AG08396 (cell line): ENCODE measurements at regions not wholly inside any gene's neighbourhood (a gene's known extent, or its start where the extent isn't known, plus 50 kb on each side); places are given as distances from the start of the nearest gene placed in this dataset.
"Not testable (repeated sequence)": the region's sequence is repeated elsewhere in the genome, so short reads cannot be mapped to it uniquely, and the experiment has no call there.

Source experiments
- DNase-seq: peaks from one replicate; pipeline ENCODE4 v3.0.0; 2012; ENCODE audit warnings: low spot score, mixed read lengths

- DNase-seq = no peak
These were observed 408.8 kb upstream of the ACTBL2 start for GRCh38 chr5:57891443-57891842.

DNA sequence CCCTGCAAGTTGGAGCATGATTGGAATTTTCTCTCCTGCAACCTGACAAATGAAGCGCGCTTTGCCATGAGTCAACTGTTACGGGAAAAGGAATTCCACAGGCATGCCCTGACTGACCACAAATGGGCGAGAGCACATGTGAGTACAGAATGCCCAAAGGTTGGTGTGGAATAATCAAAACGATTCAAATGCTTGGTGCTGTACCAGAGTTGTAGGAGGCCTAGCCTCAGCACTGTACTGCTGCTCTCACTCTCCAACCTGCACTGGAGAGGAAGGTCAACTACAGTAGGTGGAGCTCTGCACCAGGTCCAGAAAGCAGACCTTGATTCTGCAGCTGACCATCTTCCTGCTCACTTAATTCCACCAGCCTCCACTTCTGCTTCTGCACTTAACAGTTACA lies 406.9 kb upstream of the ACTBL2 start:
- DNase-seq = peak; percentile 43

GRCh38 chr5:57887851-57888621 lies 405.4 kb upstream of the ACTBL2 start:
- peak; percentile 34 for DNase-seq

GRCh38 chr5:57884346-57885102 lies 401.9 kb upstream of the ACTBL2 start:
- no peak for DNase-seq

GRCh38 chr5:57880216-57880615 lies 397.6 kb upstream of the ACTBL2 start:
- no peak for DNase-seq

- DNase-seq = no peak
These were observed 395.7 kb upstream of the ACTBL2 start for GRCh38 chr5:57878301-57878722.

DNA sequence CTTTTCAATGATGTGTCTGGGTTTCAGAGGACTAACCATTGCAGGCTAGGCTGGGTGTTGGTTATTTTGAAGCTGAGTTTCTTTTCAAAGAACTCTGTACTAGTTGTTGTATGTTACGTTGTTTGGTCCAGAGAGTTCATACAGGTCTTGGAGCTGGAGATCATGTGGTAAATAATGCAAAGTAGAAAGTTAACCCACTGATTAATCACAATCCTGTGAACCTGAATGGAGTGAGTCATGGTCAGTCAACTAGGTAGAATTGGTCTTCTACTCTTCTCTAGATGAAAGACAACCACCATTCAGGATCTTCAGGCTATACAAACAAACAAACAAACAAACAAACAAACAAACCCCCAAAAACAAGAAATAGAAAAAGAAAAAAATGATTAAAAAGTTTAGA lies 388.9 kb upstream of the ACTBL2 start:
- no peak for DNase-seq

DNA sequence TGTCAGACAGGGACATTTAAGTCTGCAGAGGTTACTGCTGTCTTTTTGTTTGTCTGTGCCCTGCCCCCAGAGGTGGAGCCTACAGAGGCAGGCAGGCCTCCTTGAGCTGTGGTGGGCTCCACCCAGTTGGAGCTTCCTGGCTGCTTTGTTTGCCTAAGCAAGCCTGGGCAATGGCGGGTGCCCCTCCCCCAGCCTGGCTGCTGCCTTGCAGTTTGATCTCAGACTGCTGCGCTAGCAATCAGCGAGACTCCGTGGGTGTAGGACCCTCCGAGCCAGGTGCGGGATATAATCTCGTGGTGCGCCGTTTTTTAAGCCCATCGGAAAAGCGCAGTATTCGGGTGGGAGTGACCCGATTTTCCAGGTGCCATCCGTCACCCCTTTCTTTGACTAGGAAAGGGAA lies 387.7 kb upstream of the ACTBL2 start:
- DNase-seq = not testable (repeated sequence)

GRCh38 chr5:57863661-57864060 lies 381.1 kb upstream of the ACTBL2 start:
- peak; percentile 21 for DNase-seq

GRCh38 chr5:57862942-57863341 lies 380.3 kb upstream of the ACTBL2 start:
- DNase-seq = no peak

DNA sequence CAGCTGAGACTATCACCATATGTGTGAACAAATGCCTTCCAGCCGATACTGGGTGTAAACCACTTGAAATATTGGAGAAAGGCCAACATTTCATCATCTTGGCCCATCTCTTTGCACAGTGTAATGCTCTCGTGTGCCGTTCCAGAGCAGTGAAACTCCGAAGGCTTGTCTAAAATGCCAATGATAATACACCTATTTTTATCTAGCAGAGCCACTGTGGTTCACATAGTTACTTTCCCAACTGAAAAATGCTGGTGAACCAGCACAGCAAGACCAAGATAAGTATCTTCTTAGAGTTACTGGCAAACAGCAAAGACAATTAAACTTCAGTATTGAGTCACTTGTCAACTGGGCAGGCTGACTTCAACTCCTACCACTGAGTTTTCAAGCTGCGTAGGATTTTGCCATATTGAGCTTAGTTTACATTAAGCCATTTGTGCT lies 379.9 kb upstream of the ACTBL2 start:
- peak; percentile 9 for DNase-seq

- no peak for DNase-seq
These were observed 377.0 kb upstream of the ACTBL2 start for GRCh38 chr5:57859626-57860025.

DNA sequence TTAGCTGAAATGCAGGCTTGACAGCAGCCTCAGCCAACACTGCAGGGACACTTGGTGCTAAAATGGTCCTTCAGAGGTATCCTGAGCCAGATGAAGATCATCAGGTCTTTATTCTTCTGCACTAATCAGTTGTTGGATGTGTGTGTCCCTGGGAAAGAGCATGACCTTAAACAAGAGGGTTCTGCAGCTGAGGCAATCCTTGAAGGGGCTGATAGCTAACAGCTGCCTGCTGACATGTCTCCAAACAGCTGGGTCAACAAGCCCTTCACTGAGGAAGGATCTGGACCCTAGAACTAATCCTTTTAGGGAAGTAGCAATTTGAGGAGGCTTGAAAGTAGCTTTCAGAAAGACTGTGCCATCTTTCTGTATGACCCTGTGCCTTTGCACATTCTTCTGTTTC lies 376.3 kb upstream of the ACTBL2 start:
- DNase-seq = no peak

GRCh38 chr5:57857696-57858095 lies 375.1 kb upstream of the ACTBL2 start:
- DNase-seq = no peak

DNA sequence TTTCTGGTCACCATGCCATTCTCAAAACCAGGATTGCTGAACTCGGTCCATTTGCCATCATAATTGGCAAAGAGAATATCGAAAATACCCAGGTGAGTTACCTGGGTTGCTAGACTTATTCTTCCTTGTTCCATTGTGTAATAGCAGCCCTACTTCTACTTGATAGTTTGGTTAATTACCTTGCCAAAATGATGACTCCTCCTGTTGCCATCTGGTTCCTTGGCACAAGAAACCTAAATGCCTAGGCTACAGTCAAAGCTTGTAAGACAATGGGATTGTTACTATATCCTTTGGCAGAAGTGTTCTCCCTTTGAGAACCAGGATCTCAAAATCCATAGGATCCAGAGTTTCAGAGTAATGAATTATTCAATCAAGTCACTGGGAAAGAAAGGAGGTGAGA lies 373.2 kb upstream of the ACTBL2 start:
- no peak for DNase-seq

- no peak for DNase-seq
These were observed 371.5 kb upstream of the ACTBL2 start for GRCh38 chr5:57853929-57854697.

DNA sequence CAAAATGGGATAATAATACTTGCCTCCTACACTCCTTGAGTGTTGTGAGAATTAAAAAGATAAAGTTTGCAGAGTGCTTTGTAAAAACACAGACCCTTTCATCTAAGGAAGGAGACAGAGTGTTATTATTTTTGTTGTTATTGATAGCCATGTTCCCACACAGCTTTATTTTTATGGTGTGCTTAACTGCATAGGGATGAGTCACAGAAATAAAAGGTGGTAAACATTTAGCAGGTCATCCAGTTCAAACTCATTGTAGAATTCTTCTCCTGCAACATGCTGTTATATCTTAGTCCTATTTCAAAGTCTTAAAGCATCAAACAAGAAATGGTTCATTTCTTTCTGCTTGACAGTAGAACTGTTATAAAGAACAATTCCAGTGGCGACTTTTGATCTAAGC lies 367.5 kb upstream of the ACTBL2 start:
- no peak for DNase-seq

DNA sequence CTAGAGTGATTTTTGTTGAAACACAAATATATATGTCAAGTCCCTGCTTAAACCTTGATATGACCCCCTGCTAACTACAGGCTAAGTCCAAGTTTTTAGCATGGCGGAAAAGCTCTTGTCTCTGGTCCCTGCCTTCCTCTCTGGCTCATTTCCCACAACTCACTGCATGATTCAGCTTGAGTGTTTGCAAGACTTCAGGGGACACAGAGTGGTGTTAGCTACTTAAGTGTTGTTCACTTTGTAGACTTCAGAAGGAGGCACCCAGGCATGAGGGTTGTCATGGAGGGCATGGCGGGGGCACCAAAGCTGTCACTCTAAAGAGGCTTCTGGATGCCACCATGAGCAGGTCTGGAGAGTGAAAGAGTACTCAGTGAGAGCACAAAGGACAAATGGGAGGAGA lies 362.4 kb upstream of the ACTBL2 start:
- no peak for DNase-seq

DNA sequence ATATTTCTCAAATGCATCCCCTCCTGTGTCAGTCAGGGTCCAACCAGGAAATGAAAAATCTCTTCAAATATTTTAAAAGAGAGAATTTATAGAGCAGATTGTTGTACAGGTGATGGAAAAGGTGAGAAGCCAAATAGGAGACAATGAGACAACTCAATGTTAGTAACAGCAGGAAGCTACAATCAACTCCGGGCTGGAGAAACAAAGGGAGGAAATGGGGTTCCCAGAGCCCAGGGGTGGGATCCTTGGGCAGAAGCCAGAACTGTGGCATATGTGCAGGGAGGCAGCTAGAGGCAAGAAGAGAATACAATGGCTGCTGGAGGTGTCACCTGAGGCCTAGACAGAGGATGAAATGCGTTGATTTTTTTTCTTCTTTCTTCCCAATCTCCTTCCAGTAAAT lies 361.8 kb upstream of the ACTBL2 start:
- no peak for DNase-seq

GRCh38 chr5:57843059-57843367 lies 360.4 kb upstream of the ACTBL2 start:
- DNase-seq = no peak

DNA sequence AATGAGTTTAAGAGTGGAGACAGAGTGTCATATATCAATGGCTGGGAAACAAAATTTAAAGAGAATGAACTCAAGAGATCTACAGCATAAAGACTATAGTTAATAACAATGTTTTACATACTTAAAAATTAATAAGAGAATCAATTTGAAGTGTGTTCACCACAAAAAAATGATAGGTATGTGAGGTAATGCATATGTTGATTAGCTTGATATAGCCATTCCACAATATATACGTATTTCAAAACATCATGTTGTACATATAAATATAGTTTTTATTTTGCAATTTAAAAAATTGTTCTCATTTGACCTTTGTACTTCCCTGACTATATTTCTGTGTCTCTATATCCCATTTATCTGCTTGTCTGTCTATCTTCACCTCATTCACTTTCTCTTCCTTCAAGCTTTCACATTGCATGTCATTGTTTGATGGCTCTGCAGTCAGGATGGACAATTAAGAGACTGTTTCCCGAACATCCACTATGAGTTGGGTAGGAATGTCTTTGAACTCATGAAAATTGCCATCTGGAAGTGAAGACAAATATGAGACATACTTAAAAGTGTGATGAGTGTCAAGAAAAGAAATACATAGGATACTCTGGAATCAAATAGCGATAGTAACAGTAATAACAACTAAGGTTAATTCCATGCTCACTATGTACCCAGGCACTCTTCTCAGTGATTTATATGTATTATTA lies 359.9 kb upstream of the ACTBL2 start:
- DNase-seq = no peak

GRCh38 chr5:57841676-57842363 lies 359.2 kb upstream of the ACTBL2 start:
- peak; percentile 81 for DNase-seq
